ENCODE measurements at regions not wholly inside any gene's neighbourhood (a gene's known extent, or its start where the extent isn't known, plus 50 kb on each side); places are given as distances from the start of the nearest gene placed in this dataset.

GRCh38 chr4:11049001-11049400 lies 364.4 kb upstream of the CLNK start (continued):
- TF ChIP-seq, protein P1, sequence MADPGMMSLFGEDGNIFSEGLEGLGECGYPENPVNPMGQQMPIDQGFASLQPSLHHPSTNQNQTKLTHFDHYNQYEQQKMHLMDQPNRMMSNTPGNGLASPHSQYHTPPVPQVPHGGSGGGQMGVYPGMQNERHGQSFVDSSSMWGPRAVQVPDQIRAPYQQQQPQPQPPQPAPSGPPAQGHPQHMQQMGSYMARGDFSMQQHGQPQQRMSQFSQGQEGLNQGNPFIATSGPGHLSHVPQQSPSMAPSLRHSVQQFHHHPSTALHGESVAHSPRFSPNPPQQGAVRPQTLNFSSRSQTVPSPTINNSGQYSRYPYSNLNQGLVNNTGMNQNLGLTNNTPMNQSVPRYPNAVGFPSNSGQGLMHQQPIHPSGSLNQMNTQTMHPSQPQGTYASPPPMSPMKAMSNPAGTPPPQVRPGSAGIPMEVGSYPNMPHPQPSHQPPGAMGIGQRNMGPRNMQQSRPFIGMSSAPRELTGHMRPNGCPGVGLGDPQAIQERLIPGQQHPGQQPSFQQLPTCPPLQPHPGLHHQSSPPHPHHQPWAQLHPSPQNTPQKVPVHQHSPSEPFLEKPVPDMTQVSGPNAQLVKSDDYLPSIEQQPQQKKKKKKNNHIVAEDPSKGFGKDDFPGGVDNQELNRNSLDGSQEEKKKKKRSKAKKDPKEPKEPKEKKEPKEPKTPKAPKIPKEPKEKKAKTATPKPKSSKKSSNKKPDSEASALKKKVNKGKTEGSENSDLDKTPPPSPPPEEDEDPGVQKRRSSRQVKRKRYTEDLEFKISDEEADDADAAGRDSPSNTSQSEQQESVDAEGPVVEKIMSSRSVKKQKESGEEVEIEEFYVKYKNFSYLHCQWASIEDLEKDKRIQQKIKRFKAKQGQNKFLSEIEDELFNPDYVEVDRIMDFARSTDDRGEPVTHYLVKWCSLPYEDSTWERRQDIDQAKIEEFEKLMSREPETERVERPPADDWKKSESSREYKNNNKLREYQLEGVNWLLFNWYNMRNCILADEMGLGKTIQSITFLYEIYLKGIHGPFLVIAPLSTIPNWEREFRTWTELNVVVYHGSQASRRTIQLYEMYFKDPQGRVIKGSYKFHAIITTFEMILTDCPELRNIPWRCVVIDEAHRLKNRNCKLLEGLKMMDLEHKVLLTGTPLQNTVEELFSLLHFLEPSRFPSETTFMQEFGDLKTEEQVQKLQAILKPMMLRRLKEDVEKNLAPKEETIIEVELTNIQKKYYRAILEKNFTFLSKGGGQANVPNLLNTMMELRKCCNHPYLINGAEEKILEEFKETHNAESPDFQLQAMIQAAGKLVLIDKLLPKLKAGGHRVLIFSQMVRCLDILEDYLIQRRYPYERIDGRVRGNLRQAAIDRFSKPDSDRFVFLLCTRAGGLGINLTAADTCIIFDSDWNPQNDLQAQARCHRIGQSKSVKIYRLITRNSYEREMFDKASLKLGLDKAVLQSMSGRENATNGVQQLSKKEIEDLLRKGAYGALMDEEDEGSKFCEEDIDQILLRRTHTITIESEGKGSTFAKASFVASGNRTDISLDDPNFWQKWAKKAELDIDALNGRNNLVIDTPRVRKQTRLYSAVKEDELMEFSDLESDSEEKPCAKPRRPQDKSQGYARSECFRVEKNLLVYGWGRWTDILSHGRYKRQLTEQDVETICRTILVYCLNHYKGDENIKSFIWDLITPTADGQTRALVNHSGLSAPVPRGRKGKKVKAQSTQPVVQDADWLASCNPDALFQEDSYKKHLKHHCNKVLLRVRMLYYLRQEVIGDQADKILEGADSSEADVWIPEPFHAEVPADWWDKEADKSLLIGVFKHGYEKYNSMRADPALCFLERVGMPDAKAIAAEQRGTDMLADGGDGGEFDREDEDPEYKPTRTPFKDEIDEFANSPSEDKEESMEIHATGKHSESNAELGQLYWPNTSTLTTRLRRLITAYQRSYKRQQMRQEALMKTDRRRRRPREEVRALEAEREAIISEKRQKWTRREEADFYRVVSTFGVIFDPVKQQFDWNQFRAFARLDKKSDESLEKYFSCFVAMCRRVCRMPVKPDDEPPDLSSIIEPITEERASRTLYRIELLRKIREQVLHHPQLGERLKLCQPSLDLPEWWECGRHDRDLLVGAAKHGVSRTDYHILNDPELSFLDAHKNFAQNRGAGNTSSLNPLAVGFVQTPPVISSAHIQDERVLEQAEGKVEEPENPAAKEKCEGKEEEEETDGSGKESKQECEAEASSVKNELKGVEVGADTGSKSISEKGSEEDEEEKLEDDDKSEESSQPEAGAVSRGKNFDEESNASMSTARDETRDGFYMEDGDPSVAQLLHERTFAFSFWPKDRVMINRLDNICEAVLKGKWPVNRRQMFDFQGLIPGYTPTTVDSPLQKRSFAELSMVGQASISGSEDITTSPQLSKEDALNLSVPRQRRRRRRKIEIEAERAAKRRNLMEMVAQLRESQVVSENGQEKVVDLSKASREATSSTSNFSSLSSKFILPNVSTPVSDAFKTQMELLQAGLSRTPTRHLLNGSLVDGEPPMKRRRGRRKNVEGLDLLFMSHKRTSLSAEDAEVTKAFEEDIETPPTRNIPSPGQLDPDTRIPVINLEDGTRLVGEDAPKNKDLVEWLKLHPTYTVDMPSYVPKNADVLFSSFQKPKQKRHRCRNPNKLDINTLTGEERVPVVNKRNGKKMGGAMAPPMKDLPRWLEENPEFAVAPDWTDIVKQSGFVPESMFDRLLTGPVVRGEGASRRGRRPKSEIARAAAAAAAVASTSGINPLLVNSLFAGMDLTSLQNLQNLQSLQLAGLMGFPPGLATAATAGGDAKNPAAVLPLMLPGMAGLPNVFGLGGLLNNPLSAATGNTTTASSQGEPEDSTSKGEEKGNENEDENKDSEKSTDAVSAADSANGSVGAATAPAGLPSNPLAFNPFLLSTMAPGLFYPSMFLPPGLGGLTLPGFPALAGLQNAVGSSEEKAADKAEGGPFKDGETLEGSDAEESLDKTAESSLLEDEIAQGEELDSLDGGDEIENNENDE (IDR thresholded peaks at IDR 0.05; ENCODE audit: insufficient replicate concordance, low read length): no peak
- no peak for TF ChIP-seq RBBP5 (IDR thresholded peaks at IDR 0.05; ENCODE audit: borderline replicate concordance, low read depth, low read length)
- TF ChIP-seq POLR2AphosphoS5 (IDR thresholded peaks at IDR 0.05; ENCODE audit: low read depth, low read length): no peak
- no peak for TF ChIP-seq SAP30 (IDR thresholded peaks at IDR 0.05; ENCODE audit: insufficient read depth, insufficient replicate concordance, low read length)
- no peak for TF ChIP-seq SP1 (IDR thresholded peaks at IDR 0.05; ENCODE audit: low read depth, low read length)
- no peak for TF ChIP-seq ATF2 (IDR thresholded peaks at IDR 0.05; ENCODE audit: low read length)
- TF ChIP-seq SUZ12 (IDR thresholded peaks at IDR 0.05; ENCODE audit: low read length): no peak
- no peak for TF ChIP-seq E2F6 (IDR thresholded peaks at IDR 0.05)
- no peak for TF ChIP-seq GABPA (IDR thresholded peaks at IDR 0.05; ENCODE audit: borderline replicate concordance, insufficient read depth, low read length)

Data from H1 (cell line).